HCT116 (cell line): ENCODE measurements at regions not wholly inside any gene's neighbourhood (a gene's known extent, or its start where the extent isn't known, plus 50 kb on each side); places are given as distances from the start of the nearest gene placed in this dataset.

Experiments
- ATAC-seq: fragments of 200-7000 bp; cut with Tn5 transposase; 2 replicates; pipeline ENCODE4 v1.9.1; 2020; ENCODE audit warnings: mild to moderate bottlenecking, moderate library complexity
- BruUV-seq: library from RNA; stranded (reverse); fragments of 400-500 nt; replicated peaks from 2 replicates; lab custom pipeline; 2021; lab: Mats Ljungman, UMichigan
- CTCF ChIA-PET: fragments of 300-600 bp; sonication (Branson Sonifier 250); formaldehyde crosslinking; loops from one replicate; lab custom pipeline; 2021; ENCODE audit warnings: antibody characterized with exemption; lab: Charles Lee
- POLR2A ChIA-PET: fragments of 300-600, 350-600 bp; sonication (Branson Sonifier 250); formaldehyde crosslinking; loops from one replicate; lab custom pipeline; 2021; ENCODE audit warnings: antibody characterized with exemption; lab: Charles Lee
- RAD21 ChIA-PET, 2 experiments: fragments of 300-600 bp; sonication (Branson Sonifier 250); formaldehyde crosslinking; loops; one replicate each; lab custom pipeline; 2023; ENCODE audit warnings: low total read pairs in 2 of 2; ENCODE audit not compliant: uncharacterized antibody in 2 of 2, unreplicated experiment in 2 of 2, low non-redundant PET in 1 of 2; lab: Charles Lee
- DNase-seq: peaks from one replicate; pipeline ENCODE4 v3.0.0-alpha.2; 2010; ENCODE audit warnings: low read depth, low spot score
- H2AFZ ChIP-seq: fragments of 200-600 bp; shearing (Covaris generic), sonication (generic); 2 replicates; pipeline ENCODE4 v1.6.1; 2017; ENCODE audit warnings: low read depth, mixed run types, mixed read lengths, antibody characterized with exemption, low read length; ENCODE audit not compliant: poor library complexity, severe bottlenecking
- H3K27ac ChIP-seq: 2 replicates; pipeline ENCODE4 v1.5.1; 2012; ENCODE audit warnings: low read depth, low read length
- H3K27me3 ChIP-seq: fragments of 200-600 bp; sonication (generic); 2 replicates; pipeline ENCODE4 v1.6.1; 2016; ENCODE audit warnings: mixed run types, low read length, mixed read lengths; ENCODE audit not compliant: insufficient read depth
- H3K36me3 ChIP-seq, 2 experiments: fragments of 200-500 bp in 1 of 2; fragments of 200-600 bp in 1 of 2; sonication (Bioruptor generic) in 1 of 2; sonication (generic) in 1 of 2; 2 replicates each; pipeline versions ENCODE4 v1.5.1 to v1.6.1; 2014 to 2016; ENCODE audit warnings: low read length in 2 of 2, inconsistent platforms in 1 of 2, mixed read lengths in 1 of 2, mixed run types in 1 of 2; ENCODE audit not compliant: insufficient read depth in 2 of 2, control insufficient read depth in 1 of 2
- H3K4me1 ChIP-seq, 2 experiments: fragments of 200-600 bp in 1 of 2; sonication (generic) in 1 of 2; 2 replicates each; pipeline versions ENCODE4 v1.5.1 to v1.6.1; 2012 to 2017; ENCODE audit warnings: low read length in 2 of 2, inconsistent platforms in 1 of 2, mild to moderate bottlenecking in 1 of 2, mixed read lengths in 1 of 2, mixed run types in 1 of 2, moderate library complexity in 1 of 2; ENCODE audit not compliant: insufficient read depth in 2 of 2, control insufficient read depth in 1 of 2
- H3K4me2 ChIP-seq: fragments of 200-600 bp; sonication (generic); 2 replicates; pipeline ENCODE4 v1.6.1; 2017; ENCODE audit warnings: mixed run types, low read length, mixed read lengths
- H3K4me3 ChIP-seq, 2 experiments: fragments of 200-600 bp in 1 of 2; sonication (generic) in 1 of 2; replicated peaks in 1 of 2; 2 replicates each; pipeline ENCODE4 v1.5.1; 2011 to 2016; ENCODE audit warnings: low read length in 2 of 2, control low read depth in 1 of 2, low read depth in 1 of 2, mild to moderate bottlenecking in 1 of 2, mixed read lengths in 1 of 2, mixed run types in 1 of 2
- H3K79me2 ChIP-seq: fragments of 200-600 bp; sonication (generic); 2 replicates; pipeline ENCODE4 v1.6.1; 2017; ENCODE audit warnings: mild to moderate bottlenecking, mixed run types, low read length, moderate library complexity, mixed read lengths; ENCODE audit not compliant: insufficient read depth
- H3K9ac ChIP-seq: fragments of 200-600 bp; sonication (generic); 2 replicates; pipeline ENCODE4 v1.6.1; 2016; ENCODE audit warnings: low read length, mixed read lengths
- H3K9me2 ChIP-seq: fragments of 200-600 bp; sonication (generic), shearing (Covaris generic); 2 replicates; pipeline ENCODE4 v1.6.1; 2017; ENCODE audit warnings: mixed run types, mild to moderate bottlenecking, moderate library complexity; ENCODE audit not compliant: insufficient read depth
- H3K9me3 ChIP-seq, 2 experiments: fragments of 200-500 bp in 1 of 2; fragments of 200-600 bp in 1 of 2; sonication (Bioruptor generic) in 1 of 2; sonication (generic) in 1 of 2; 2 replicates each; pipeline ENCODE4 v1.6.1; 2014 to 2017; ENCODE audit warnings: low read length in 2 of 2, mixed read lengths in 2 of 2, inconsistent platforms in 1 of 2, low read depth in 1 of 2, mild to moderate bottlenecking in 1 of 2, mixed run types in 1 of 2, moderate library complexity in 1 of 2; ENCODE audit not compliant: control insufficient read depth in 1 of 2, insufficient read depth in 1 of 2
- H4K20me1 ChIP-seq: fragments of 200-600 bp; sonication (generic), shearing (Covaris generic); 2 replicates; pipeline ENCODE4 v1.6.1; 2017; ENCODE audit warnings: mixed run types, mild to moderate bottlenecking, moderate library complexity; ENCODE audit not compliant: insufficient read depth
- CEBPB ChIP-seq: IDR thresholded peaks from 2 replicates; pipeline ENCODE4 v1.6.1; 2012; ENCODE audit warnings: low read depth
- EGR1 ChIP-seq: IDR thresholded peaks from 2 replicates; pipeline ENCODE4 v1.6.1; 2012; ENCODE audit warnings: low read depth
- ELF1 ChIP-seq: IDR thresholded peaks from 2 replicates; pipeline ENCODE4 v1.6.1; 2012; ENCODE audit warnings: low read depth, borderline replicate concordance
- JUND ChIP-seq: IDR thresholded peaks from 2 replicates; pipeline ENCODE4 v1.6.1; 2012
- POLR2AphosphoS5 ChIP-seq: IDR thresholded peaks from 2 replicates; pipeline ENCODE4 v1.6.1; 2011; ENCODE audit warnings: mild to moderate bottlenecking, low read depth, low read length, moderate library complexity
- SIN3A ChIP-seq: IDR thresholded peaks from 2 replicates; pipeline ENCODE4 v1.6.1; 2012; ENCODE audit warnings: low read depth
- SRF ChIP-seq: IDR thresholded peaks from 2 replicates; pipeline ENCODE4 v1.6.1; 2012; ENCODE audit warnings: low read depth
- YY1 ChIP-seq: IDR thresholded peaks from 2 replicates; pipeline ENCODE4 v1.6.1; 2011; ENCODE audit warnings: low read length, low read depth, moderate library complexity, mild to moderate bottlenecking; ENCODE audit not compliant: insufficient replicate concordance; ENCODE audit errors: extremely low read depth
- intact Hi-C: fragments of 100-400 bp; cut with micrococcal nuclease; formaldehyde crosslinking; loops from 2 replicates; pipeline ENCODE4 v1.10.0; 2022
- TF ChIP-seq, protein P1 (sequence below): IDR thresholded peaks from 2 replicates; pipeline ENCODE4 v1.6.1; 2012; ENCODE audit warnings: low read depth

DNA sequence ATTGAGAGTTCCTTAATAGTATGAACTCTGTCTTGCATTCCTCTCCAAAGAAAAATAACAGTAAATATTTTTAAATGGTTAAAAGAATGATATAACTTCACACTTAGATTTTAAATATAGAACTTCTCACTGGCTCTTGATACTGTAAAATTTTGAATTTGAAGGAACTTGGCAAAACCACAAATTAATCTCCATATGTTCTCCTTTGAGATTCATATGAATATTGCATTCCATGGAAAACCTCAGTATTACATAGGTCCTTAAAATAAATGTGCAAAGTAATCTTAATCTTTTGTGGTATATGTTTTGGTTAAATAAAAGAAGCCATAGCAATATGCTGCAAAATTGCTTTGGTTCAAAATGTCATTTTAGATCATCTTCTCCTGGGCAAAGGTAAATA lies 1137.6 kb upstream of the LRRTM3 start (continued):
- TF ChIP-seq, protein P1, sequence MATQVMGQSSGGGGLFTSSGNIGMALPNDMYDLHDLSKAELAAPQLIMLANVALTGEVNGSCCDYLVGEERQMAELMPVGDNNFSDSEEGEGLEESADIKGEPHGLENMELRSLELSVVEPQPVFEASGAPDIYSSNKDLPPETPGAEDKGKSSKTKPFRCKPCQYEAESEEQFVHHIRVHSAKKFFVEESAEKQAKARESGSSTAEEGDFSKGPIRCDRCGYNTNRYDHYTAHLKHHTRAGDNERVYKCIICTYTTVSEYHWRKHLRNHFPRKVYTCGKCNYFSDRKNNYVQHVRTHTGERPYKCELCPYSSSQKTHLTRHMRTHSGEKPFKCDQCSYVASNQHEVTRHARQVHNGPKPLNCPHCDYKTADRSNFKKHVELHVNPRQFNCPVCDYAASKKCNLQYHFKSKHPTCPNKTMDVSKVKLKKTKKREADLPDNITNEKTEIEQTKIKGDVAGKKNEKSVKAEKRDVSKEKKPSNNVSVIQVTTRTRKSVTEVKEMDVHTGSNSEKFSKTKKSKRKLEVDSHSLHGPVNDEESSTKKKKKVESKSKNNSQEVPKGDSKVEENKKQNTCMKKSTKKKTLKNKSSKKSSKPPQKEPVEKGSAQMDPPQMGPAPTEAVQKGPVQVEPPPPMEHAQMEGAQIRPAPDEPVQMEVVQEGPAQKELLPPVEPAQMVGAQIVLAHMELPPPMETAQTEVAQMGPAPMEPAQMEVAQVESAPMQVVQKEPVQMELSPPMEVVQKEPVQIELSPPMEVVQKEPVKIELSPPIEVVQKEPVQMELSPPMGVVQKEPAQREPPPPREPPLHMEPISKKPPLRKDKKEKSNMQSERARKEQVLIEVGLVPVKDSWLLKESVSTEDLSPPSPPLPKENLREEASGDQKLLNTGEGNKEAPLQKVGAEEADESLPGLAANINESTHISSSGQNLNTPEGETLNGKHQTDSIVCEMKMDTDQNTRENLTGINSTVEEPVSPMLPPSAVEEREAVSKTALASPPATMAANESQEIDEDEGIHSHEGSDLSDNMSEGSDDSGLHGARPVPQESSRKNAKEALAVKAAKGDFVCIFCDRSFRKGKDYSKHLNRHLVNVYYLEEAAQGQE, result no peak

DNA sequence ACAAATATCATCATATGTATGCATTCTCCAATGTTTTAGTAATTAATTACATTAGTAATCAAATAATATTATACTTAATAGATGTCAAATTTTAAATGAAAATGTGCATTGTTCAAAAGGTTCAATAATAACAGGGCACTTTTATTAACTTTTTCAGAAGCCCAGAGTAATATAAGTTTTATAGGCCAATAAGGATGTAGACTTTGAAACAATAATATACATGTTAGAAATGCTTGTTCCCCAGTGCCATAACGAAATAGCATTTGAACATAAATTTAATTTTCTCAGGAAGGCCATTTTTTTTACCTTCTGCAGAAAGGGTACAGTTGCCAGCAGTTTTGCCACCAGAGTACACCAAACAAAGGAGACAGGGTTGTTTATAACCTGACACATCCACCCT lies 1133.9 kb upstream of the LRRTM3 start:
- no peak for TF ChIP-seq SIN3A
- TF ChIP-seq POLR2AphosphoS5, result no peak
- no peak for TF ChIP-seq EGR1
- no peak for TF ChIP-seq YY1
- TF ChIP-seq SRF, result no peak
- TF ChIP-seq ELF1, result no peak
- no peak for TF ChIP-seq CEBPB
- no peak for TF ChIP-seq JUND
- Histone ChIP-seq H2AFZ (no peak overlapping the region), H3K9me3 (no peaks in the 10 kb centered on the region), H3K27me3 (no peaks in the 10 kb centered on the region), H3K9me2 (no peaks in the 10 kb centered on the region), H3K4me2 (no peak overlapping the region), H3K79me2 (no peaks in the 10 kb centered on the region), H3K36me3 (no peaks in the 10 kb centered on the region), H3K4me1 (no peaks in the 10 kb centered on the region), H4K20me1 (no peaks in the 10 kb centered on the region), H3K27ac (no peak overlapping the region), H3K9ac (no peak overlapping the region), H3K4me3 (no peak overlapping the region)
- DNase-seq (no peak), ATAC-seq (no peak)
- intact Hi-C loops, result no loop called here
- RAD21 ChIA-PET, result no interaction called here
- CTCF ChIA-PET, result no interaction called here
- BruUV-seq, result no TSS peak
- POLR2A ChIA-PET, result no interaction called here
